HepG2 (cell line): ENCODE measurements at regions not wholly inside any gene's neighbourhood (a gene's known extent, or its start where the extent isn't known, plus 50 kb on each side); places are given as distances from the start of the nearest gene placed in this dataset.
A peak's percentile ranks its signal among the peaks of the same experiment; 100 is the strongest.
"Not testable (repeated sequence)": the region's sequence is repeated elsewhere in the genome, so short reads cannot be mapped to it uniquely, and the experiment has no call there.

Experiments used
- ATAC-seq: fragments of 200-7000 bp; cut with Tn5 transposase; 3 replicates; pipeline ENCODE4 v1.9.1; 2020; ENCODE audit warnings: mild to moderate bottlenecking, moderate library complexity
- BruUV-seq: library from RNA; stranded (reverse); fragments of 400-500 nt; replicated peaks from 2 replicates; lab custom pipeline; 2021; lab: Mats Ljungman, UMichigan
- CTCF ChIA-PET: fragments of 300-600 bp; formaldehyde crosslinking; extraction: SDS; loops from one replicate; lab custom pipeline; 2021; ENCODE audit warnings: low total read pairs, inconsistent platforms, low intra/inter-chr PET ratio; lab: Yijun Ruan, JAX
- POLR2A ChIA-PET: fragments of 350-600 bp; sonication (Branson Sonifier 250); formaldehyde crosslinking; loops from one replicate; lab custom pipeline; 2020; ENCODE audit warnings: antibody characterized with exemption, inconsistent platforms; lab: Yijun Ruan, JAX
- DNase-seq: peaks from one replicate; pipeline ENCODE4 v3.0.0-alpha.2; 2015; ENCODE audit warnings: low spot score
- FAIRE-seq: peaks from 3 replicates; lab custom pipeline; 2011; peaks lifted over from hg19 to GRCh38; lab: Jason Lieb, UNC
- H2AFZ ChIP-seq: one replicate; pipeline ENCODE4 v1.6.1; 2011; ENCODE audit warnings: low read length, inconsistent platforms
- H3K27ac ChIP-seq: fragments of 300-600 bp; 3 replicates; pipeline ENCODE4 v1.8.0; 2011; ENCODE audit warnings: mixed run types, mild to moderate bottlenecking, mixed read lengths, low read length, inconsistent platforms; ENCODE audit not compliant: insufficient read depth; ENCODE audit errors: extremely low read length
- H3K27me3 ChIP-seq, 2 experiments: fragments of 200-600 bp in 1 of 2; 2 replicates in 1 of 2; 3 replicates in 1 of 2; pipeline versions ENCODE4 v1.6.0 to v1.8.0; 2011; ENCODE audit warnings: low read length in 2 of 2, mild to moderate bottlenecking in 2 of 2, moderate library complexity in 2 of 2, inconsistent platforms in 1 of 2; ENCODE audit not compliant: insufficient read depth in 2 of 2, control insufficient read depth in 1 of 2
- H3K36me3 ChIP-seq, 2 experiments: fragments of 200-600 bp in 1 of 2; replicated peaks in 1 of 2; 2 replicates in 1 of 2; 3 replicates in 1 of 2; pipeline versions ENCODE4 v1.5.1 to v1.8.0; 2011; ENCODE audit warnings: low read length in 2 of 2, inconsistent platforms in 1 of 2; ENCODE audit not compliant: insufficient read depth in 2 of 2, control insufficient read depth in 1 of 2
- H3K4me1 ChIP-seq: 2 replicates; pipeline ENCODE4 v1.5.1; 2012; ENCODE audit warnings: low read length, inconsistent platforms; ENCODE audit not compliant: insufficient read depth
- H3K4me2 ChIP-seq: 2 replicates; pipeline ENCODE4 v1.6.0; 2011; ENCODE audit warnings: low read depth, low read length, inconsistent platforms
- H3K4me3 ChIP-seq, 3 experiments: fragments of 200-600 bp in 1 of 3; sonication (generic), shearing (Covaris generic) in 1 of 3; replicated peaks in 1 of 3; 2 replicates each; pipeline ENCODE4 v1.5.1; 2011 to 2016; ENCODE audit warnings: low read length in 3 of 3, inconsistent platforms in 2 of 3, low read depth in 2 of 3, mild to moderate bottlenecking in 2 of 3, control low read depth in 1 of 3, mixed read lengths in 1 of 3; ENCODE audit not compliant: insufficient read depth in 1 of 3
- H3K79me2 ChIP-seq: one replicate; pipeline ENCODE4 v1.6.1; 2011; ENCODE audit warnings: low read length, inconsistent platforms; ENCODE audit not compliant: insufficient read depth
- H3K9ac ChIP-seq: 2 replicates; pipeline ENCODE4 v1.6.0; 2011; ENCODE audit warnings: mild to moderate bottlenecking, low read depth, low read length, inconsistent platforms; ENCODE audit not compliant: insufficient read depth
- H3K9me3 ChIP-seq: 2 replicates; pipeline ENCODE4 v1.5.1; 2012; ENCODE audit warnings: mild to moderate bottlenecking, low read length
- H4K20me1 ChIP-seq: 2 replicates; pipeline ENCODE4 v1.6.0; 2011; ENCODE audit warnings: inconsistent platforms, mild to moderate bottlenecking, low read length, moderate library complexity; ENCODE audit not compliant: insufficient read depth
- ARID5B ChIP-seq: IDR thresholded peaks from 2 replicates; pipeline ENCODE4 v1.4.0; 2020; ENCODE audit warnings: mild to moderate bottlenecking, missing genetic modification reagents
- BCL6 ChIP-seq: IDR thresholded peaks from 2 replicates; pipeline ENCODE4 v1.6.1; 2016; ENCODE audit warnings: missing genetic modification reagents, missing compliant biosample characterization
- FOXO1 ChIP-seq: sonication (generic); formaldehyde crosslinking; IDR thresholded peaks from 2 replicates; pipeline ENCODE4 v1.4.0; 2020; ENCODE audit warnings: missing genetic modification reagents
- FOXP1 ChIP-seq, 2 experiments: fragments of 450-650 bp in 1 of 2; IDR thresholded peaks; 2 replicates each; pipeline ENCODE4 v1.6.1; 2017 to 2018; ENCODE audit warnings: antibody characterized with exemption in 1 of 2
- GATAD2A ChIP-seq: IDR thresholded peaks from 2 replicates; pipeline ENCODE4 v1.6.1; 2016
- GZF1 ChIP-seq: sonication (generic); formaldehyde crosslinking; IDR thresholded peaks from 2 replicates; pipeline ENCODE4 v1.5.1; 2020; ENCODE audit warnings: mild to moderate bottlenecking, missing genetic modification reagents
- HMG20A ChIP-seq: IDR thresholded peaks from 2 replicates; pipeline ENCODE4 v1.6.1; 2016; ENCODE audit warnings: borderline replicate concordance
- HNF4A ChIP-seq: sonication (generic); formaldehyde crosslinking; IDR thresholded peaks from 2 replicates; pipeline ENCODE4 v1.4.0; 2020; ENCODE audit warnings: missing genetic modification reagents
- NCOA2 ChIP-seq: sonication (generic); formaldehyde crosslinking; IDR thresholded peaks from 2 replicates; pipeline ENCODE4 v1.8.0; 2022; ENCODE audit warnings: inconsistent platforms
- PHF21A ChIP-seq: sonication (generic); formaldehyde crosslinking; IDR thresholded peaks from 2 replicates; pipeline ENCODE4 v1.5.0; 2020; ENCODE audit warnings: mild to moderate bottlenecking, missing genetic modification reagents
- RARA ChIP-seq: IDR thresholded peaks from 2 replicates; pipeline ENCODE4 v1.6.1; 2016; ENCODE audit warnings: missing genetic modification reagents, missing compliant biosample characterization
- RCOR2 ChIP-seq: IDR thresholded peaks from 2 replicates; pipeline ENCODE4 v1.6.1; 2016; ENCODE audit warnings: missing biosample characterization, missing genetic modification reagents
- SAP130 ChIP-seq: IDR thresholded peaks from 2 replicates; pipeline ENCODE4 v1.6.1; 2016; ENCODE audit warnings: low read depth
- SIX1 ChIP-seq: sonication (generic); formaldehyde crosslinking; IDR thresholded peaks from 2 replicates; pipeline ENCODE4 v1.4.0; 2020; ENCODE audit warnings: missing genetic modification reagents, borderline replicate concordance
- SIX4 ChIP-seq: sonication (generic); formaldehyde crosslinking; IDR thresholded peaks from 2 replicates; pipeline ENCODE4 v1.4.0; 2020; ENCODE audit warnings: missing genetic modification reagents
- SOX13 ChIP-seq, 3 experiments: fragments of 450-650 bp in 1 of 3; sonication (generic) in 1 of 3; formaldehyde crosslinking in 1 of 3; IDR thresholded peaks in 2 of 3; conservative IDR thresholded peaks in 1 of 3; 2 replicates each; pipeline versions ENCODE4 v1.5.0 to v1.6.1; 2016 to 2020; ENCODE audit warnings: antibody characterized with exemption in 1 of 3, mild to moderate bottlenecking in 1 of 3, missing compliant biosample characterization in 1 of 3, missing genetic modification reagents in 1 of 3, moderate library complexity in 1 of 3
- SOX5 ChIP-seq: IDR thresholded peaks from 2 replicates; pipeline ENCODE4 v1.6.1; 2016; ENCODE audit warnings: borderline replicate concordance
- SOX6 ChIP-seq, 2 experiments: fragments of 450-650 bp in 1 of 2; sonication (generic) in 1 of 2; formaldehyde crosslinking in 1 of 2; IDR thresholded peaks; 2 replicates each; pipeline versions ENCODE4 v1.4.0 to v1.6.1; 2017 to 2020; ENCODE audit warnings: antibody characterized with exemption in 1 of 2, mild to moderate bottlenecking in 1 of 2, missing genetic modification reagents in 1 of 2
- STAG1 ChIP-seq: sonication (generic); formaldehyde crosslinking; IDR thresholded peaks from 2 replicates; pipeline ENCODE4 v1.4.0; 2020; ENCODE audit warnings: missing genetic modification reagents
- TFAP4 ChIP-seq: sonication (generic); IDR thresholded peaks from 2 replicates; pipeline ENCODE4 v1.6.1; 2016; ENCODE audit warnings: low read depth, borderline replicate concordance
- ZFX ChIP-seq: sonication (generic); formaldehyde crosslinking; IDR thresholded peaks from 2 replicates; pipeline ENCODE4 v1.4.0; 2020; ENCODE audit warnings: mild to moderate bottlenecking, low read depth, missing genetic modification reagents, moderate library complexity
- ZNF12 ChIP-seq: sonication (generic); formaldehyde crosslinking; IDR thresholded peaks from 2 replicates; pipeline ENCODE4 v1.5.0; 2020; ENCODE audit warnings: missing genetic modification reagents
- ZNF331 ChIP-seq: sonication (generic); formaldehyde crosslinking; IDR thresholded peaks from 2 replicates; pipeline ENCODE4 v1.4.0; 2020; ENCODE audit warnings: missing genetic modification reagents
- WGBS: methylation state at CpG from one replicate; pipeline ENCODE4 v1.1.6; 2017; ENCODE audit warnings: low lambda C conversion rate; 5-methylcytosine and 5-hydroxymethylcytosine counted together
- in situ Hi-C: cut with HindIII; loops from 2 replicates; pipeline ENCODE4 v1.10.0; 2017; ENCODE audit warnings: low pct_unique_long_range_greater_than_20kb; ENCODE audit not compliant: extremely low pct_ligation_motif_present
- intact Hi-C: fragments of 100-400 bp; cut with micrococcal nuclease; formaldehyde crosslinking; loops from one replicate; pipeline ENCODE4 v1.10.0; 2022; ENCODE audit not compliant: unreplicated experiment

GRCh38 chr2:111376971-111377352 is 256.2 kb downstream of the BCL2L11 start:
- H3K9ac ChIP-seq; H3K36me3 ChIP-seq; H2AFZ ChIP-seq; H3K9me3 ChIP-seq; H3K79me2 ChIP-seq; CTCF ChIA-PET; BruUV-seq; intact Hi-C loops; H4K20me1 ChIP-seq; POLR2A ChIA-PET; H3K27me3 ChIP-seq; in situ Hi-C loops; TF ChIP-seq FOXP1, SOX6 (IDR thresholded peaks at IDR 0.05): not testable (repeated sequence)
- ATAC-seq, result peak; percentile 89
- H3K27ac ChIP-seq, result peak overlapping the region; percentile 9
- peak overlapping the region in 1 of 3 experiments; percentile 2; a peak in 1 of 6 replicates for H3K4me3 ChIP-seq
- peak; percentile 84 for FAIRE-seq
- H3K4me2 ChIP-seq, result peak overlapping the region; percentile 43; the same call in 1 of the 2 replicates
- H3K4me1 ChIP-seq, result peaks cover 33% of the 10 kb centered on the region
- DNase-seq, result peak; percentile 88
- peak; percentile 60 for TF ChIP-seq ARID5B (CRISPR knock-in tag)
- 0 out of 2 replicates have a peak, but pooled peaks have one; percentile 23 for TF ChIP-seq SAP130 (CRISPR knock-in tag)
- 0 out of 2 replicates have a peak, but pooled peaks have one; percentile 13 for TF ChIP-seq FOXP1 (CRISPR knock-in tag; IDR thresholded peaks at IDR 0.05)
- TF ChIP-seq RCOR2 (CRISPR knock-in tag), result 0 out of 2 replicates have a peak, but pooled peaks have one; percentile 33
- 0 out of 2 replicates have a peak, but pooled peaks have one; percentile 31 for TF ChIP-seq FOXO1 (CRISPR knock-in tag)
- TF ChIP-seq RARA (CRISPR knock-in tag), result 0 out of 2 replicates have a peak, but pooled peaks have one; percentile 32
- peak; percentile 90 for TF ChIP-seq GZF1
- peak; percentile 69 for TF ChIP-seq GATAD2A (CRISPR knock-in tag)
- peak; percentile 50; the same call in 1 of the 2 replicates for TF ChIP-seq SIX1
- peak; percentile 48; the same call in 1 of the 2 replicates for TF ChIP-seq HMG20A (CRISPR knock-in tag)
- TF ChIP-seq STAG1 (CRISPR knock-in tag), result peak; percentile 9; the same call in 1 of the 2 replicates
- TF ChIP-seq SOX6 (CRISPR knock-in tag; IDR thresholded peaks at IDR 0.05), result peak; percentile 66
- peak; percentile 59 for TF ChIP-seq HNF4A
- 0 out of 2 replicates have a peak, but pooled peaks have one; percentile 16 for TF ChIP-seq ZNF12 (CRISPR knock-in tag)
- peak; percentile 19; the same call in 1 of the 2 replicates for TF ChIP-seq TFAP4
- TF ChIP-seq PHF21A (CRISPR knock-in tag), result peak; percentile 27; the same call in 1 of the 2 replicates
- TF ChIP-seq NCOA2 (CRISPR knock-in tag), result peak; percentile 38; the same call in 1 of the 2 replicates
- TF ChIP-seq ZNF331, result peak; percentile 28; the same call in 1 of the 2 replicates
- peak; percentile 65 for TF ChIP-seq BCL6 (CRISPR knock-in tag)
- peak; percentile 55; the same call in 1 of the 2 replicates for TF ChIP-seq SOX13 (IDR thresholded peaks at IDR 0.05)
- TF ChIP-seq SOX13 (CRISPR knock-in tag; conservative IDR thresholded peaks at IDR 0.05 in 1 of 2, IDR thresholded peaks at IDR 0.05 in 1 of 2), result peak in 1 of 2 experiments; percentile 93; a peak in 2 of 4 replicates
- TF ChIP-seq ZFX, result peak; percentile 30; the same call in 1 of the 2 replicates
- TF ChIP-seq SOX5 (CRISPR knock-in tag), result peak; percentile 74
- TF ChIP-seq SIX4, result peak; percentile 80
- 0% methylated on average over 6 of the region's 7 CpGs for WGBS
